Endothelial cell of umbilical vein (primary cell): ENCODE measurements at regions not wholly inside any gene's neighbourhood (a gene's known extent, or its start where the extent isn't known, plus 50 kb on each side); places are given as distances from the start of the nearest gene placed in this dataset.

Experiments
- BruUV-seq: library from RNA; stranded (reverse); fragments of 400-500 nt; replicated peaks from 2 replicates; lab custom pipeline; 2021; lab: Mats Ljungman, UMichigan
- CTCF ChIA-PET: fragments of 300-600, 350-600 bp; sonication (Branson Sonifier 250); formaldehyde crosslinking; loops from one replicate; lab custom pipeline; 2021; ENCODE audit warnings: antibody characterized with exemption, inconsistent platforms; lab: Charles Lee
- POLR2A ChIA-PET: fragments of 300-600, 350-600 bp; sonication (Branson Sonifier 250); formaldehyde crosslinking; loops from one replicate; lab custom pipeline; 2021; ENCODE audit warnings: antibody characterized with exemption, inconsistent platforms; lab: Charles Lee
- DNase-seq: peaks from one replicate; pipeline ENCODE4 v3.0.0-alpha.2; 2011; ENCODE audit warnings: low read depth, low spot score
- FAIRE-seq: peaks from 2 replicates; lab custom pipeline; 2011; peaks lifted over from hg19 to GRCh38; lab: Jason Lieb, UNC
- H2AFZ ChIP-seq: 2 replicates; pipeline ENCODE4 v1.6.0; 2012; ENCODE audit warnings: low read depth, low read length, control low read depth, inconsistent platforms
- H3K27ac ChIP-seq: 2 replicates; pipeline ENCODE4 v1.5.1; 2011; ENCODE audit warnings: low read depth, mild to moderate bottlenecking, control low read depth, low read length, moderate library complexity; ENCODE audit not compliant: insufficient read depth
- H3K27me3 ChIP-seq, 2 experiments: 2 replicates each; pipeline versions ENCODE4 v1.6.0 to v1.6.1; 2011; ENCODE audit warnings: low read length in 2 of 2, mixed read lengths in 1 of 2; ENCODE audit not compliant: control insufficient read depth in 2 of 2, insufficient read depth in 2 of 2
- H3K36me3 ChIP-seq, 2 experiments: 2 replicates in 1 of 2; 3 replicates in 1 of 2; pipeline ENCODE4 v1.5.1; 2011; ENCODE audit warnings: low read length in 2 of 2, mild to moderate bottlenecking in 1 of 2, moderate library complexity in 1 of 2; ENCODE audit not compliant: control insufficient read depth in 2 of 2, insufficient read depth in 2 of 2; ENCODE audit errors: extremely low read depth in 1 of 2
- H3K4me1 ChIP-seq: 3 replicates; pipeline ENCODE4 v1.5.1; 2011; ENCODE audit warnings: mild to moderate bottlenecking, low read length; ENCODE audit not compliant: control insufficient read depth, insufficient read depth; ENCODE audit errors: extremely low read depth
- H3K4me2 ChIP-seq: 2 replicates; pipeline ENCODE4 v1.6.1; 2011; ENCODE audit warnings: low read length, control low read depth, mixed read lengths; ENCODE audit not compliant: insufficient read depth
- H3K4me3 ChIP-seq, 3 experiments: fragments of 200-600 bp in 1 of 3; sonication (generic), shearing (Covaris generic) in 1 of 3; replicated peaks in 1 of 3; 2 replicates each; pipeline ENCODE4 v1.5.1; 2011 to 2016; ENCODE audit warnings: control low read depth in 3 of 3, low read length in 3 of 3, mild to moderate bottlenecking in 2 of 3, inconsistent platforms in 1 of 3, low read depth in 1 of 3, moderate library complexity in 1 of 3; ENCODE audit not compliant: insufficient read depth in 1 of 3
- H3K79me2 ChIP-seq: 2 replicates; pipeline ENCODE4 v1.6.0; 2012; ENCODE audit warnings: low read length, inconsistent platforms; ENCODE audit not compliant: control insufficient read depth, insufficient read depth
- H3K9ac ChIP-seq: replicated peaks from 2 replicates; pipeline ENCODE3; 2011; ENCODE audit warnings: low read length, control low read depth; ENCODE audit not compliant: insufficient read depth; ENCODE audit errors: extremely low read depth
- H3K9me1 ChIP-seq: replicated peaks from 3 replicates; pipeline ENCODE4 v1.6.0; 2011; ENCODE audit warnings: mild to moderate bottlenecking, low read length; ENCODE audit not compliant: control insufficient read depth, insufficient read depth; ENCODE audit errors: extremely low read depth
- H3K9me3 ChIP-seq: replicated peaks from 2 replicates; pipeline ENCODE4 v1.5.1; 2012; ENCODE audit warnings: low read length, inconsistent platforms; ENCODE audit not compliant: control insufficient read depth, insufficient read depth
- H4K20me1 ChIP-seq: replicated peaks from 2 replicates; pipeline ENCODE3; 2011; ENCODE audit warnings: mild to moderate bottlenecking, low read length; ENCODE audit not compliant: control insufficient read depth, insufficient read depth; ENCODE audit errors: extremely low read depth
- EZH2 ChIP-seq: IDR thresholded peaks from 2 replicates; pipeline ENCODE4 v1.6.1; 2012; ENCODE audit warnings: borderline replicate concordance, low read depth, mild to moderate bottlenecking, moderate library complexity, low read length, inconsistent platforms; ENCODE audit not compliant: severe bottlenecking
- FOS ChIP-seq: IDR thresholded peaks from 2 replicates; pipeline ENCODE4 v1.6.1; 2011; ENCODE audit warnings: mild to moderate bottlenecking, low read length, moderate library complexity, borderline replicate concordance; ENCODE audit not compliant: insufficient read depth
- JUN ChIP-seq: IDR thresholded peaks from 2 replicates; pipeline ENCODE4 v1.6.1; 2011; ENCODE audit warnings: borderline replicate concordance, low read depth; ENCODE audit not compliant: insufficient read length, insufficient read depth
- MYC ChIP-seq: IDR thresholded peaks from one replicate; pipeline ENCODE4 v1.6.1; 2011; ENCODE audit warnings: mild to moderate bottlenecking, low read depth, low read length
- POLR2AphosphoS5 ChIP-seq: IDR thresholded peaks from 2 replicates; pipeline ENCODE4 v1.6.1; 2012; ENCODE audit warnings: low read depth, mild to moderate bottlenecking, control low read depth, low read length, moderate library complexity; ENCODE audit not compliant: insufficient read depth
- dilution Hi-C: fragments of 300-500 bp; cut with MboI; formaldehyde crosslinking; loops from one replicate; pipeline ENCODE4 v1.15.0; 2019; ENCODE audit warnings: low sequenced_read_pairs; ENCODE audit not compliant: extremely low pct_ligation_motif_present
- intact Hi-C: fragments of 100-400 bp; cut with micrococcal nuclease; formaldehyde crosslinking; loops from one replicate; pipeline ENCODE4 v1.10.0; 2022
- TF ChIP-seq, protein P1 (sequence below), 2 donors: IDR thresholded peaks; 1 replicate in 1 of 2; 2 replicates in 1 of 2; pipeline ENCODE4 v1.5.1; 2011; ENCODE audit warnings: low read length in 2 of 2, mild to moderate bottlenecking in 2 of 2, moderate library complexity in 2 of 2, control low read depth in 1 of 2, inconsistent platforms in 1 of 2, low read depth in 1 of 2; ENCODE audit not compliant: insufficient read depth in 1 of 2; ENCODE audit errors: extremely low read depth in 1 of 2
- TF ChIP-seq, protein P2 (sequence below): IDR thresholded peaks from 2 replicates; pipeline ENCODE4 v1.6.1; 2011; ENCODE audit not compliant: insufficient read depth, insufficient read length

DNA sequence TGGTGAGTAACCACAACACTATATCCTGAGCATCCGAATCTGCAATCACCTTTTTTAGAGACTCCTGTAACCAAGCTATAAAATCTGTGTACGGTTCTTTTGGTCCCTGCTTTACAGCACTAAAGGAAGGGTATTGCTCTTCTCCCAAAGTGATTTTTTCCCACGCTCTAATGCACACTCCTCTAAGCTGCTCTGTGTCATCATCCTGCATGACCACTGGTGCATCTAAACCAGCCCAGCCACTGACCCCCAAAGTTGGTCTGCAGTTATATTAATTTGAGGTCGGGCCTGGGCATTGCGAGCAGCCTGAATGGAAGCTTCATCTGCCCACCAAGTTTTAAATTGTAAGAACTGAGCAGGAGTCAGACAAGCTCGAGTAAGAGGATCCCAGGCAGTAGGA lies 480.0 kb downstream of the PTPRU start:
- POLR2A ChIA-PET, result no interaction called here
- dilution Hi-C loops (no loop called here), intact Hi-C loops (no loop called here)
- DNase-seq (no peak), FAIRE-seq (no peak)
- Histone ChIP-seq H3K9me3 (no peaks in the 10 kb centered on the region), H3K36me3 (no peaks in the 10 kb centered on the region), H3K4me2 (no peak overlapping the region), H2AFZ (no peak overlapping the region), H3K9ac (no peak overlapping the region), H3K79me2 (no peaks in the 10 kb centered on the region), H4K20me1 (no peaks in the 10 kb centered on the region), H3K27ac (no peak overlapping the region), H3K4me3 (no peak overlapping the region), H3K27me3 (no peaks in the 10 kb centered on the region), H3K9me1 (no peaks in the 10 kb centered on the region), H3K4me1 (peaks cover 16% of the 10 kb centered on the region)
- CTCF ChIA-PET, result interaction anchor here (1.8 kb wide), 1 partner anchor 13 kb away, joined by 5 read pairs; no protein-coding TSS in a partner anchor
- TF ChIP-seq FOS, result no peak
- TF ChIP-seq, protein P1, sequence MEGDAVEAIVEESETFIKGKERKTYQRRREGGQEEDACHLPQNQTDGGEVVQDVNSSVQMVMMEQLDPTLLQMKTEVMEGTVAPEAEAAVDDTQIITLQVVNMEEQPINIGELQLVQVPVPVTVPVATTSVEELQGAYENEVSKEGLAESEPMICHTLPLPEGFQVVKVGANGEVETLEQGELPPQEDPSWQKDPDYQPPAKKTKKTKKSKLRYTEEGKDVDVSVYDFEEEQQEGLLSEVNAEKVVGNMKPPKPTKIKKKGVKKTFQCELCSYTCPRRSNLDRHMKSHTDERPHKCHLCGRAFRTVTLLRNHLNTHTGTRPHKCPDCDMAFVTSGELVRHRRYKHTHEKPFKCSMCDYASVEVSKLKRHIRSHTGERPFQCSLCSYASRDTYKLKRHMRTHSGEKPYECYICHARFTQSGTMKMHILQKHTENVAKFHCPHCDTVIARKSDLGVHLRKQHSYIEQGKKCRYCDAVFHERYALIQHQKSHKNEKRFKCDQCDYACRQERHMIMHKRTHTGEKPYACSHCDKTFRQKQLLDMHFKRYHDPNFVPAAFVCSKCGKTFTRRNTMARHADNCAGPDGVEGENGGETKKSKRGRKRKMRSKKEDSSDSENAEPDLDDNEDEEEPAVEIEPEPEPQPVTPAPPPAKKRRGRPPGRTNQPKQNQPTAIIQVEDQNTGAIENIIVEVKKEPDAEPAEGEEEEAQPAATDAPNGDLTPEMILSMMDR (IDR thresholded peaks at IDR 0.05; ENCODE audit: extremely low read depth in 1 of 2, insufficient read depth in 1 of 2, low read depth in 1 of 2, low read length in 2 of 2), result no peak
- TF ChIP-seq, protein P2, sequence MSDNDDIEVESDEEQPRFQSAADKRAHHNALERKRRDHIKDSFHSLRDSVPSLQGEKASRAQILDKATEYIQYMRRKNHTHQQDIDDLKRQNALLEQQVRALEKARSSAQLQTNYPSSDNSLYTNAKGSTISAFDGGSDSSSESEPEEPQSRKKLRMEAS, result no peak
- no peak for TF ChIP-seq JUN
- TF ChIP-seq MYC, result no peak
- TF ChIP-seq POLR2AphosphoS5, result no peak
- TF ChIP-seq EZH2, result no peak
- no TSS peak for BruUV-seq
